WTC11 (cell line): ENCODE measurements at regions not wholly inside any gene's neighbourhood (a gene's known extent, or its start where the extent isn't known, plus 50 kb on each side); places are given as distances from the start of the nearest gene placed in this dataset.
"Not testable (repeated sequence)": the region's sequence is repeated elsewhere in the genome, so short reads cannot be mapped to it uniquely, and the experiment has no call there.

Experiments used
- CTCF ChIP-seq: fragments of 200-600 bp; IDR thresholded peaks from 2 replicates; pipeline ENCODE4 v1.8.0; 2022; ENCODE audit warnings: antibody characterized with exemption
- ESRRA ChIP-seq: sonication (generic); formaldehyde crosslinking; IDR thresholded peaks from 2 replicates; pipeline ENCODE4 v1.8.1; 2022; ENCODE audit warnings: mild to moderate bottlenecking, missing genetic modification reagents, borderline replicate concordance
- FOXP1 ChIP-seq: sonication (generic); formaldehyde crosslinking; IDR thresholded peaks from 2 replicates; pipeline ENCODE4 v1.8.0; 2022; ENCODE audit warnings: missing genetic modification reagents, mild to moderate bottlenecking, moderate library complexity, borderline replicate concordance
- NFYB ChIP-seq: sonication (generic); formaldehyde crosslinking; conservative IDR thresholded peaks from 2 replicates; pipeline ENCODE4 v1.8.0; 2022; ENCODE audit warnings: low read depth, missing genetic modification reagents
- ZBTB43 ChIP-seq: sonication (generic); formaldehyde crosslinking; IDR thresholded peaks from 2 replicates; pipeline ENCODE4 v1.8.1; 2023; ENCODE audit warnings: mild to moderate bottlenecking, missing genetic modification reagents

- TF ChIP-seq NFYB; CTCF; ZBTB43 (CRISPR knock-in tag); ESRRA (CRISPR knock-in tag); FOXP1: not testable (repeated sequence)
Observed at GRCh38 chr16:29170393-29171119, 185.7 kb downstream of the LAT start.
